ENCODE measurements at regions not wholly inside any gene's neighbourhood (a gene's known extent, or its start where the extent isn't known, plus 50 kb on each side); places are given as distances from the start of the nearest gene placed in this dataset.

- Histone ChIP-seq H3K4me3 (no peak overlapping the region), H3K27me3 (ENCODE audit: control insufficient read depth in 3 of 3, insufficient read depth in 3 of 3, low read length in 2 of 3) (no peaks in the 10 kb centered on the region), H3K4me1 (ENCODE audit: control insufficient read depth in 5 of 5, insufficient read depth in 5 of 5, low read length in 5 of 5) (peaks cover 0 to 50% (median 4%) of the 10 kb centered on the region in 5 donors), H3K9me3 (ENCODE audit: control insufficient read depth in 4 of 4, insufficient read depth in 3 of 4, low read length in 3 of 4) (peaks cover 0 to 5% (median 2%) of the 10 kb centered on the region in 4 donors), H3K27ac (ENCODE audit: low read depth in 1 of 2, low read length in 1 of 2) (no peak overlapping the region), H3K36me3 (ENCODE audit: control insufficient read depth in 4 of 4, insufficient read depth in 4 of 4, low read length in 4 of 4) (no peaks in the 10 kb centered on the region), H3K9ac (ENCODE audit: insufficient read depth in 1 of 2, low read length in 2 of 2) (no peak overlapping the region)
- peak; percentile 78 to 91 (median 89) for DNase-seq
- no peak for TF ChIP-seq CTCF (IDR thresholded peaks at IDR 0.05; ENCODE audit: control extremely low read depth, extremely low read depth)
- no peak for ATAC-seq (ENCODE audit: insufficient read depth, low FRiP score)
Measured at GRCh38 chr9:108376140-108376539, 479.6 kb downstream of the ACTL7B start.

GRCh38 chr9:108374626-108375025 is 481.2 kb downstream of the ACTL7B start:
- DNase-seq (no peak), ATAC-seq (ENCODE audit: insufficient read depth, low FRiP score) (no peak)
- H3K4me1 ChIP-seq (ENCODE audit: control insufficient read depth in 5 of 5, insufficient read depth in 5 of 5, low read length in 5 of 5) = peaks cover 0 to 46% (median 4%) of the 10 kb centered on the region in 5 donors
- TF ChIP-seq CTCF (IDR thresholded peaks at IDR 0.05; ENCODE audit: control extremely low read depth, extremely low read depth) = no peak
- H3K27me3 ChIP-seq (ENCODE audit: control insufficient read depth in 3 of 3, insufficient read depth in 3 of 3, low read length in 2 of 3) = no peaks in the 10 kb centered on the region
- peaks cover 0 to 4% (median 1%) of the 10 kb centered on the region in 4 donors for H3K9me3 ChIP-seq (ENCODE audit: control insufficient read depth in 4 of 4, insufficient read depth in 3 of 4, low read length in 3 of 4)
- H3K27ac ChIP-seq (ENCODE audit: low read depth in 1 of 2, low read length in 1 of 2) = no peak overlapping the region
- H3K4me3 ChIP-seq = no peak overlapping the region
- H3K9ac ChIP-seq (ENCODE audit: insufficient read depth in 1 of 2, low read length in 2 of 2) = no peak overlapping the region
- no peaks in the 10 kb centered on the region for H3K36me3 ChIP-seq (ENCODE audit: control insufficient read depth in 4 of 4, insufficient read depth in 4 of 4, low read length in 4 of 4)

- Histone ChIP-seq H3K27ac (ENCODE audit: low read depth in 1 of 2, low read length in 1 of 2) (no peak overlapping the region), H3K4me3 (no peak overlapping the region), H3K9ac (ENCODE audit: insufficient read depth in 1 of 2, low read length in 2 of 2) (no peak overlapping the region), H3K4me1 (ENCODE audit: control insufficient read depth in 5 of 5, insufficient read depth in 5 of 5, low read length in 5 of 5) (no peaks in the 10 kb centered on the region), H3K36me3 (ENCODE audit: control insufficient read depth in 4 of 4, insufficient read depth in 4 of 4, low read length in 4 of 4) (no peaks in the 10 kb centered on the region), H3K27me3 (ENCODE audit: control insufficient read depth in 3 of 3, insufficient read depth in 3 of 3, low read length in 2 of 3) (no peaks in the 10 kb centered on the region), H3K9me3 (ENCODE audit: control insufficient read depth in 4 of 4, insufficient read depth in 3 of 4, low read length in 3 of 4) (no peaks in the 10 kb centered on the region)
- DNase-seq (no peak), ATAC-seq (ENCODE audit: insufficient read depth, low FRiP score) (no peak)
- TF ChIP-seq CTCF (IDR thresholded peaks at IDR 0.05; ENCODE audit: control extremely low read depth, extremely low read depth) = no peak
Measured at GRCh38 chr9:108367188-108367587, 488.6 kb downstream of the ACTL7B start.

GRCh38 chr9:108363311-108363710 is 492.5 kb downstream of the ACTL7B start:
- no peak overlapping the region for H3K9ac ChIP-seq (ENCODE audit: insufficient read depth in 1 of 2, low read length in 2 of 2)
- no peaks in the 10 kb centered on the region for H3K36me3 ChIP-seq (ENCODE audit: control insufficient read depth in 4 of 4, insufficient read depth in 4 of 4, low read length in 4 of 4)
- WGBS, 2 donors = 48 to 75% methylated on average over 1 of the region's 1 CpG
- ATAC-seq (ENCODE audit: insufficient read depth, low FRiP score) = no peak
- no peaks in the 10 kb centered on the region for H3K9me3 ChIP-seq (ENCODE audit: control insufficient read depth in 4 of 4, insufficient read depth in 3 of 4, low read length in 3 of 4)
- H3K4me3 ChIP-seq = no peak overlapping the region
- TF ChIP-seq CTCF (IDR thresholded peaks at IDR 0.05; ENCODE audit: control extremely low read depth, extremely low read depth) = no peak
- DNase-seq = no peak
- peaks cover 0 to 10% (median 0%) of the 10 kb centered on the region in 5 donors for H3K4me1 ChIP-seq (ENCODE audit: control insufficient read depth in 5 of 5, insufficient read depth in 5 of 5, low read length in 5 of 5)
- no peak overlapping the region for H3K27ac ChIP-seq (ENCODE audit: low read depth in 1 of 2, low read length in 1 of 2)
- H3K27me3 ChIP-seq (ENCODE audit: control insufficient read depth in 3 of 3, insufficient read depth in 3 of 3, low read length in 2 of 3) = no peaks in the 10 kb centered on the region
